Keratinocyte (primary cell): ENCODE measurements at regions not wholly inside any gene's neighbourhood (a gene's known extent, or its start where the extent isn't known, plus 50 kb on each side); places are given as distances from the start of the nearest gene placed in this dataset.

ENCODE experiments used
- DNase-seq: peaks from one replicate; pipeline ENCODE4 v3.0.0-alpha.2; 2011; ENCODE audit warnings: low read depth, missing footprints, low spot score
- FAIRE-seq: peaks from 2 replicates; lab custom pipeline; 2011; peaks lifted over from hg19 to GRCh38; lab: Jason Lieb, UNC
- H2AFZ ChIP-seq: 2 replicates; pipeline ENCODE4 v1.6.0; 2012; ENCODE audit warnings: low read length, control low read depth, inconsistent platforms; ENCODE audit not compliant: control insufficient read depth
- H3K27ac ChIP-seq: 2 replicates; pipeline ENCODE4 v1.5.1; 2011; ENCODE audit warnings: low read length; ENCODE audit not compliant: control insufficient read depth, insufficient read depth
- H3K27me3 ChIP-seq: 3 replicates; pipeline ENCODE4 v1.6.0; 2011; ENCODE audit warnings: low read length; ENCODE audit not compliant: control insufficient read depth, insufficient read depth; ENCODE audit errors: extremely low read depth
- H3K36me3 ChIP-seq, 2 experiments: 2 replicates in 1 of 2; 3 replicates in 1 of 2; pipeline ENCODE4 v1.5.1; 2011; ENCODE audit warnings: low read length in 2 of 2, mild to moderate bottlenecking in 1 of 2; ENCODE audit not compliant: control insufficient read depth in 2 of 2, insufficient read depth in 2 of 2; ENCODE audit errors: extremely low read depth in 1 of 2
- H3K4me1 ChIP-seq: 3 replicates; pipeline ENCODE4 v1.5.1; 2011; ENCODE audit warnings: low read length; ENCODE audit not compliant: control insufficient read depth, insufficient read depth; ENCODE audit errors: extremely low read depth
- H3K4me2 ChIP-seq: 3 replicates; pipeline ENCODE4 v1.6.0; 2011; ENCODE audit warnings: low read depth, low read length; ENCODE audit not compliant: control insufficient read depth, insufficient read depth; ENCODE audit errors: extremely low read depth
- H3K4me3 ChIP-seq, 3 experiments: fragments of 200-600 bp in 1 of 3; sonication (generic) in 1 of 3; 2 replicates in 2 of 3; 3 replicates in 1 of 3; pipeline ENCODE4 v1.5.1; 2011 to 2016; ENCODE audit warnings: low read length in 3 of 3, mild to moderate bottlenecking in 3 of 3, control low read depth in 2 of 3, inconsistent platforms in 1 of 3, low read depth in 1 of 3, mixed read lengths in 1 of 3, mixed run types in 1 of 3, moderate library complexity in 1 of 3; ENCODE audit not compliant: control insufficient read depth in 2 of 3, insufficient read depth in 2 of 3; ENCODE audit errors: extremely low read depth in 1 of 3
- H3K79me2 ChIP-seq: 2 replicates; pipeline ENCODE4 v1.6.0; 2012; ENCODE audit warnings: low read length; ENCODE audit not compliant: control insufficient read depth, insufficient read depth
- H3K9ac ChIP-seq: 3 replicates; pipeline ENCODE4 v1.6.0; 2011; ENCODE audit warnings: low read length; ENCODE audit not compliant: control insufficient read depth, insufficient read depth; ENCODE audit errors: extremely low read depth
- H3K9me1 ChIP-seq: 3 replicates; pipeline ENCODE4 v1.6.0; 2011; ENCODE audit warnings: low read length; ENCODE audit not compliant: control insufficient read depth, insufficient read depth; ENCODE audit errors: extremely low read depth
- H3K9me3 ChIP-seq: 2 replicates; pipeline ENCODE4 v1.5.1; 2012; ENCODE audit warnings: low read depth, low read length; ENCODE audit not compliant: control insufficient read depth
- H4K20me1 ChIP-seq: 3 replicates; pipeline ENCODE4 v1.6.0; 2011; ENCODE audit warnings: low read length; ENCODE audit not compliant: control insufficient read depth, insufficient read depth; ENCODE audit errors: extremely low read depth
- EZH2 ChIP-seq: IDR thresholded peaks from one replicate; pipeline ENCODE4 v1.6.1; 2012; ENCODE audit warnings: inconsistent platforms, mild to moderate bottlenecking, low read length, moderate library complexity
- dilution Hi-C: fragments of 300-500 bp; cut with MboI; formaldehyde crosslinking; loops from one replicate; pipeline ENCODE4 v1.7.0; 2020; ENCODE audit warnings: low sequenced_read_pairs; ENCODE audit not compliant: extremely low pct_ligation_motif_present
- TF ChIP-seq, protein P1 (sequence below), 3 experiments: IDR thresholded peaks in 1 of 3; conservative IDR thresholded peaks in 1 of 3; optimal IDR thresholded peaks in 1 of 3; 2 replicates in 2 of 3; 3 replicates in 1 of 3; pipeline versions ENCODE3 to v1.5.1; 2011; ENCODE audit warnings: low read length in 3 of 3, mild to moderate bottlenecking in 3 of 3, moderate library complexity in 2 of 3, control low read depth in 1 of 3, inconsistent platforms in 1 of 3; ENCODE audit not compliant: insufficient read depth in 2 of 3; ENCODE audit errors: extremely low read depth in 1 of 3

DNA sequence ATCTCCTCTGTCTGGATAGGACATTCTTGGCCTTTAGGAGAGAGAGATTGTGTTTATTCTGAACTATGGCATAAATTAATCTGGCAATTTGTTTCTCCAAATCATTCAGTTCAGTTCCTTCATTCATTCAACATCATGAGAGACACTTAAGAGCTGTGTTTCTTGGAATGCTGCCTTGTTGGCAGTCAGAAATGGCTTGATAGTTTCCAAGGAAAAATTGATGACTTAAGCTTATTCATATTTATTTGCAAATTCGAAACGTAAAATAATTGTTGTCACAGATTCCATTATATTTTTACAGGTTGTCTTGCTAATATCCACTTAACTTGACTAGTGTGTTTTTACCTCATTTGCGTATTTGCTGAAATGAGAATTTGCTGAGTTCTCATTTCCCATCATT, 393.0 kb downstream of the C12orf75 start:
- no peak for TF ChIP-seq EZH2
- TF ChIP-seq, protein P1, sequence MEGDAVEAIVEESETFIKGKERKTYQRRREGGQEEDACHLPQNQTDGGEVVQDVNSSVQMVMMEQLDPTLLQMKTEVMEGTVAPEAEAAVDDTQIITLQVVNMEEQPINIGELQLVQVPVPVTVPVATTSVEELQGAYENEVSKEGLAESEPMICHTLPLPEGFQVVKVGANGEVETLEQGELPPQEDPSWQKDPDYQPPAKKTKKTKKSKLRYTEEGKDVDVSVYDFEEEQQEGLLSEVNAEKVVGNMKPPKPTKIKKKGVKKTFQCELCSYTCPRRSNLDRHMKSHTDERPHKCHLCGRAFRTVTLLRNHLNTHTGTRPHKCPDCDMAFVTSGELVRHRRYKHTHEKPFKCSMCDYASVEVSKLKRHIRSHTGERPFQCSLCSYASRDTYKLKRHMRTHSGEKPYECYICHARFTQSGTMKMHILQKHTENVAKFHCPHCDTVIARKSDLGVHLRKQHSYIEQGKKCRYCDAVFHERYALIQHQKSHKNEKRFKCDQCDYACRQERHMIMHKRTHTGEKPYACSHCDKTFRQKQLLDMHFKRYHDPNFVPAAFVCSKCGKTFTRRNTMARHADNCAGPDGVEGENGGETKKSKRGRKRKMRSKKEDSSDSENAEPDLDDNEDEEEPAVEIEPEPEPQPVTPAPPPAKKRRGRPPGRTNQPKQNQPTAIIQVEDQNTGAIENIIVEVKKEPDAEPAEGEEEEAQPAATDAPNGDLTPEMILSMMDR (optimal IDR thresholded peaks at IDR 0.05 in 1 of 3, IDR thresholded peaks at IDR 0.05 in 1 of 3, conservative IDR thresholded peaks at IDR 0.05 in 1 of 3; ENCODE audit: extremely low read depth in 1 of 3, insufficient read depth in 2 of 3, low read length in 3 of 3), result no peak
- H3K27ac ChIP-seq, result no peak overlapping the region
- no peaks in the 10 kb centered on the region for H3K9me3 ChIP-seq
- H3K9me1 ChIP-seq, result no peaks in the 10 kb centered on the region
- H3K4me1 ChIP-seq, result peaks cover 3% of the 10 kb centered on the region
- H3K9ac ChIP-seq, result no peak overlapping the region
- no peak overlapping the region for H3K4me3 ChIP-seq
- H4K20me1 ChIP-seq, result no peaks in the 10 kb centered on the region
- DNase-seq, result no peak
- H3K27me3 ChIP-seq, result no peaks in the 10 kb centered on the region
- dilution Hi-C loops, result no loop called here
- H3K79me2 ChIP-seq, result no peaks in the 10 kb centered on the region
- FAIRE-seq, result no peak
- H3K4me2 ChIP-seq, result no peak overlapping the region
- no peak overlapping the region for H2AFZ ChIP-seq
- H3K36me3 ChIP-seq, result no peaks in the 10 kb centered on the region

DNA sequence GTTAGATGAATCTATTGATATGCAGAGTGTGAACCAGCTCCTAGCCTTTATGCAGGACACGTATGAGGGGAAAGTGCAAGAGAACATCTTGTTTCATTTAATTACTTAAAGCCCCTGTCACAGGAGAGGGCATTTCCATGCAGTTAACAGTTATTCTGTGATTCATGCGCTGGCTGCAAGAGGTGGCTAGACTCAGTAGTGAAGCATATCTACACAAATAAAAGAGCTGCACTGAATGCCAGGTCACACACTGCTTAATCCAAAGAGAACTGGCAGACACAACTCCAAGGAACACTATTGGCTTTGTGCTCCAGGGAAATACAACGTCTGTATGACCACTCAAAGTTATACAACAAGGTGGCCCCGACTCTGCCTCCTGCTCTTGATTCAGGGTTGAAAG, 394.1 kb downstream of the C12orf75 start:
- dilution Hi-C loops, result no loop called here
- no peak overlapping the region for H3K4me2 ChIP-seq
- no peaks in the 10 kb centered on the region for H3K79me2 ChIP-seq

More for the DNA sequence above, 394.1 kb downstream of the C12orf75 start:
- no peak overlapping the region for H3K27ac ChIP-seq
- DNase-seq (no peak), FAIRE-seq (no peak)
- TF ChIP-seq EZH2, result no peak
- TF ChIP-seq, protein P1 (optimal IDR thresholded peaks at IDR 0.05 in 1 of 3, IDR thresholded peaks at IDR 0.05 in 1 of 3, conservative IDR thresholded peaks at IDR 0.05 in 1 of 3; ENCODE audit: extremely low read depth in 1 of 3, insufficient read depth in 2 of 3, low read length in 3 of 3), result no peak
- H2AFZ ChIP-seq, result no peak overlapping the region
- no peaks in the 10 kb centered on the region for H3K9me3 ChIP-seq
- H4K20me1 ChIP-seq, result no peaks in the 10 kb centered on the region
- H3K36me3 ChIP-seq, result no peaks in the 10 kb centered on the region
- no peaks in the 10 kb centered on the region for H3K9me1 ChIP-seq
- peaks cover 3% of the 10 kb centered on the region for H3K4me1 ChIP-seq
- H3K4me3 ChIP-seq, result no peak overlapping the region
- H3K27me3 ChIP-seq, result no peaks in the 10 kb centered on the region
- no peak overlapping the region for H3K9ac ChIP-seq
